GM12872 (cell line): ENCODE measurements at regions not wholly inside any gene's neighbourhood (a gene's known extent, or its start where the extent isn't known, plus 50 kb on each side); places are given as distances from the start of the nearest gene placed in this dataset.

Experiments used
- TF ChIP-seq, protein P1 (sequence below): IDR thresholded peaks from 3 replicates; pipeline ENCODE4 v1.5.1; 2011; ENCODE audit warnings: low read depth, mild to moderate bottlenecking, low read length, moderate library complexity; ENCODE audit not compliant: insufficient read depth

DNA sequence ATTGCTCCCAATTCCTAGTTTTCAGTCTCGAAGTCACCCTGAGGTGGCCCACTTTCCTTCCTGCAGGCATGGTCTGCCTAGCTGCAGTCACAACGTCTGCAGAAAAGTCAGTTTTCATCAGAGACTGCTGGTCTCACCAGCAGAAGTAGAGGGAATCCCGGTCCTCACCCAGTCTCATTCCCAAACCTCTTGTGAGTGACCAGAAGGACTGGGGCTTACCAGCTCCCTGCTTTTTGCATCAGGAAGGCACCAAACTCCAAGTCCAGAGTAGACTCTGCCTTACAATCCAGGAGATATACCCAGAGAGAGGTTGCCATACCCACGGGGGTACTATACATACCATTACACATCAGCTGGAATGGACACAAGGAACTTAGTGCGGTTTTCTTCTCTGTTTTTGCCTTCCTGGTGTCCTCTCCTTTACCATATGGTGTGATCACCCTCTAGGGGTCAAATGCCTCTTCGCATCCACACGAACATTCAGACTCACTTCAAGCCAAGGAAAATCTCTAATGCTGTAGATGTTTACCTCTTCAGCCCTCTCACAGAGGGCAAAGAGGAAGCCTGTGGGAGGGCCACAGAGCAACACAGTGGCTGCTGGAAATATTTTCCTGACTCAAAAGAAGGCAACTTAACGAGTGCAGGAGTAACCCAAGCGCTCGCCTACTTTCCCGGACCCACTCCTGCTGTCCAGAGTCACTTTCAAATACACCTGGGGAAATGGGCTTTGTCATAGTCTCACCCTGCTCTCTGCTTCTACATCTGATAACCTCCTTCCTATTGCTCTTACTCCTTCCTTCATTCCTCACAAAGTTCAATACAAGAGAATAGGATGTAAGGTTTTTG lies 220.9 kb downstream of the C7orf25 start:
- TF ChIP-seq, protein P1, sequence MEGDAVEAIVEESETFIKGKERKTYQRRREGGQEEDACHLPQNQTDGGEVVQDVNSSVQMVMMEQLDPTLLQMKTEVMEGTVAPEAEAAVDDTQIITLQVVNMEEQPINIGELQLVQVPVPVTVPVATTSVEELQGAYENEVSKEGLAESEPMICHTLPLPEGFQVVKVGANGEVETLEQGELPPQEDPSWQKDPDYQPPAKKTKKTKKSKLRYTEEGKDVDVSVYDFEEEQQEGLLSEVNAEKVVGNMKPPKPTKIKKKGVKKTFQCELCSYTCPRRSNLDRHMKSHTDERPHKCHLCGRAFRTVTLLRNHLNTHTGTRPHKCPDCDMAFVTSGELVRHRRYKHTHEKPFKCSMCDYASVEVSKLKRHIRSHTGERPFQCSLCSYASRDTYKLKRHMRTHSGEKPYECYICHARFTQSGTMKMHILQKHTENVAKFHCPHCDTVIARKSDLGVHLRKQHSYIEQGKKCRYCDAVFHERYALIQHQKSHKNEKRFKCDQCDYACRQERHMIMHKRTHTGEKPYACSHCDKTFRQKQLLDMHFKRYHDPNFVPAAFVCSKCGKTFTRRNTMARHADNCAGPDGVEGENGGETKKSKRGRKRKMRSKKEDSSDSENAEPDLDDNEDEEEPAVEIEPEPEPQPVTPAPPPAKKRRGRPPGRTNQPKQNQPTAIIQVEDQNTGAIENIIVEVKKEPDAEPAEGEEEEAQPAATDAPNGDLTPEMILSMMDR = peak; percentile 38; the same call in 1 of the 3 replicates

- TF ChIP-seq, protein P1 = no peak
Measured at GRCh38 chr7:42689626-42690025, 222.2 kb downstream of the C7orf25 start.

DNA sequence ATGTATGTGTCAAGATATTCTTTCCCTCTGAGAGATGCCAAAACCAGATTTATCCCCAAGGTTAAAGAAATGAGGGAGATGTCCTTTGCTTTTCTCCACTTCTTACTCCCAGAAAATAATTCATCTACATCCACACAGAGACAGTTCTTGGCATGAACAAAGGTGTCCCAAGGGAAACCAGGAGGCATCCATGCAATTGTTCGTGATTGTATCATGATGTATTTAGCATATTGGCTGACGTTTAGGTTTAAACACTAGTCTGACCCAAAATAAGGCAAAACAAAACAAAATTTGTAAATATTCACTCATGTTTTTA lies 223.9 kb downstream of the C7orf25 start:
- TF ChIP-seq, protein P1 = no peak

- TF ChIP-seq, protein P1 = no peak
Measured at GRCh38 chr7:42687211-42688055, 224.4 kb downstream of the C7orf25 start.

DNA sequence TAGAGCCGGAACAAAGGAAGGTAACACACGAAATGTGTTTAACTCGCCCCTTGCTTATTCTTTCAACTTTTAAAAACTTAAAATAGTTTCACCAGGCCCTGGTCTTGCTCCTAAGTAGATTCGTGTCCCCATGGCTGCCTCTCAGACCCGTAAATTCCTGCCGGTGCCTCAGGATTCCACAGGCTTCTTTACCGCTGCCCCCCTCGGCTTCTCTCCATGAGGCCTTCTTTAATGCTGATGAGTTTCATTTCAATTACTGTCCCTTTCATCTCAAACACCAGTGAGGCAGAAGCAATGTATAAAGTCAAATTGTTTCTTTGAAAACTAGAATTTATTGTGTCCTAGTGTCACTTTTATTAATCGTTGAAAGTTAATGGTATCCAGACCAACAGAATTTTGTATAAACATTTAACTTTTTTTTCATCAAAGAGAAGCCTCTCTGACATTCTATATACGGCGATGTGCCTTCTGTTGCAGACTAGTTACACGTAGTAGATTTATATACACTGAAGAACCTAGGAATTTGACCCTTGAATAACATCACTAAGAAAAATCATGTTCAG lies 225.2 kb downstream of the C7orf25 start:
- TF ChIP-seq, protein P1 = no peak

GRCh38 chr7:42685911-42686310 lies 226.0 kb downstream of the C7orf25 start:
- TF ChIP-seq, protein P1 = no peak
